HG03060 (cell line): ENCODE measurements at regions not wholly inside any gene's neighbourhood (a gene's known extent, or its start where the extent isn't known, plus 50 kb on each side); places are given as distances from the start of the nearest gene placed in this dataset.

Experiments used
- ATAC-seq: cut with Tn5 transposase; IDR thresholded peaks from one replicate; pipeline ENCODE4 v1.9.1; 2021; ENCODE audit warnings: low read depth, moderate number of reproducible peaks; ENCODE audit not compliant: unreplicated experiment

- no peak for ATAC-seq
Observed at GRCh38 chr7:131190146-131190545, 137.5 kb upstream of the MKLN1 start.

GRCh38 chr7:131190581-131190980 lies 137.1 kb upstream of the MKLN1 start:
- no peak for ATAC-seq

GRCh38 chr7:131194070-131194865 lies 133.4 kb upstream of the MKLN1 start:
- ATAC-seq: no peak

DNA sequence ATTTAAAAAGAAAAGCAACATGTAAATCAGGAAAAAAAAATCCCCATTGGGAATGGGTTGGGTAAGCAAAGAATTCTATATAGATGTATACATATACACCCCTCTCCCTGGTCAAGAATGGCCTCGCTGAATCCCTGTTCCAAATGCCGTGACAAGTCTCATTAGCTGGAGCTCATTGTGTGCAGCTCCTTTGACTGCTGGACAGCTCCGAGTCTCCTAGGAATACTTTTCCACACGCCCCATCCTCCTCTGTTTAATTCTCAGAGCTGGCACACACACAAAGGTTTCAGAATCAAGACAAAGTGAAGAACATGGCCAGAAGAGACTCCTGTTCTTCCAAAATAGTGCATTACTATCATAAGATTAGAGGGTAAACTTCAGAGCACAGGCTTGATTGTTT lies 130.9 kb upstream of the MKLN1 start:
- no peak for ATAC-seq

- ATAC-seq: no peak
Observed at GRCh38 chr7:131197920-131198615, 129.6 kb upstream of the MKLN1 start.

DNA sequence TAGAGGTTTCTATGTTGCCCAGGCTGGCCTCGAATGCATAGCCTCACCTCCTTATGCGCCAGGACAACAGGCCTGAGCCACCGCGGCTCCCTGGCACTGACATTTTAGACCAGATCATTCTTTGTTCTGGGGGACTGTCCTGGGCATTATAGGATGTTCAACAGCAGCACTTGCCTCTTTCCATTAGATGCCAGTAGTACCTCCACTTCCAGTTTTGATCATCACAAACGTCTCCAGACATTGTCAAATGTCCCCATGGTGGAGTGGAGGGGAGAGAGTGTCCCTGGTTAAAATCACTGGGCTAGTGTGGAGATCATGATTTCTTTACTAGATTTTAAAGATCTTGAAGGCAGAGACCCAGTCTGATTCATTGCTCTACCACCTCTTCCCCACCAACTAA lies 125.2 kb upstream of the MKLN1 start:
- no peak for ATAC-seq

DNA sequence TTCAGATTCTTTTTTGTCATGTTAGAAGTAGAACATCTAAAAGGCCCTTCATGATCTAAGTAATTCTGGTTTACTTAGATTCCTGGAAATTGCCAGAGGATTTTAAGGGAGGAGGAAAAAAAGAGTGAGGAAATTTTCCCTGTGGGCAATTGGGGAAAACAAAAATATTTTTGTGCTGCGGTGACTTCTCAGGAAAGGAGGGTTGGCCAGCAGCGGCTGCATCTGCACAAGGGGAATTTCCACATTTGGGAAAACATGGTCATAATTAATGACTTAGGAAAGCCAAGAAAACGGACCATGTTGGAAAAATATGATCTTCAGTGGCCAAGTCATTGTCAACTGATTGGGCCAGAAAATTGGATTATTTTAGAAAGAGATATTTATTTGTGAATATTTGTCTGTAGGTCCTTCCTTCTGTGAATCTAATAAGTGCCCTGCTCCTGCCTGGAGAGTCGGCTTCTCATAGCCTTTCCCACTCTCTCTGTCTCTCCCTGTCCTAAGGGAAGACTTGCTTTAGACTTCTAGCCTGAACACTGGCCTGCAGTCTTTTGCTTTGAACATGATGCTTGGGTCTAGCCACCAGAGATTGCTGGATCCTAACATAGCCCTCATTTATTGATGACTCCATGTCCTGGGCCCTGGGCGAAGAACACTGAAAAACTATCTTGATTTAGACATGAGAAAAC lies 124.2 kb upstream of the MKLN1 start:
- ATAC-seq: no peak

- no peak for ATAC-seq
Observed at GRCh38 chr7:131208777-131209176, 118.9 kb upstream of the MKLN1 start.

DNA sequence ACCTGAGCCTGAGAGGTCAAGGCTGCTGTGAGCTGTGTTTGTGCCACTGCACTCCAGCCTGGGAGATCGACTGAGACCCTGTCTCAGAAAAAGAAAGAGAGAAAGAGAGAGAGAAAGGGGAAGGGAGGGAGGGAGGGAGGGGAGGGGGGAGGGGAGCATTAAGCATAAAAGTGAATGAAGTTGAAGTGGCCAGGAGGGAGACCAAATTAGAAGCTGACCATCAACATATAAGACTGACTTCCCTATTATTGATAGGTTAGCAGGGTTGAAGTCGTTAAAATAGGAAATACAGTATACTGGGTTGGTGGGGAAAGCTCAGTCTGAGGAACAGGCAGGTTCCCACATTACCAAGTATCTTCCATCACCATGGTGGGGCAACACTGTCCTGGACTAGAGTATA lies 117.1 kb upstream of the MKLN1 start:
- no peak for ATAC-seq

DNA sequence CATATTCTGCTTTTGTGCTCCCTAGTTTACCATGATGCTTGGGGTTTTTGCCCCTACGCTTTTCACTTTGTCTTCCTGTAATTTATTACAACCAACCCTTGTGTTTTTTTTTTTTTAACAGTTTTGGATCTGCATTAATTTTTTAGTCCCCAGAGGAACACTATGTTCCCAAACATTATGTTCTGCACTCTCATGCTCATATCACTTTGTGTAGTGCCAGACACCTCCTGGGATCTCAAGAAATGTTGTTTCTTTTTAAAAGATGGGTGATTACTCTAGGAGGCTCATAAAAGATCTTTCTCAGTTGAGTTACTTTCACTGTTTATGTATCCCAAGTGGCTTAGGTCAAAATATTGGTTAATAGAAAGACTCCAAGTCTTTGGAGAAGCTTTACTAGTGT lies 116.2 kb upstream of the MKLN1 start:
- no peak for ATAC-seq

GRCh38 chr7:131212114-131212513 lies 115.6 kb upstream of the MKLN1 start:
- no peak for ATAC-seq

GRCh38 chr7:131218727-131219128 lies 108.9 kb upstream of the MKLN1 start:
- no peak for ATAC-seq

DNA sequence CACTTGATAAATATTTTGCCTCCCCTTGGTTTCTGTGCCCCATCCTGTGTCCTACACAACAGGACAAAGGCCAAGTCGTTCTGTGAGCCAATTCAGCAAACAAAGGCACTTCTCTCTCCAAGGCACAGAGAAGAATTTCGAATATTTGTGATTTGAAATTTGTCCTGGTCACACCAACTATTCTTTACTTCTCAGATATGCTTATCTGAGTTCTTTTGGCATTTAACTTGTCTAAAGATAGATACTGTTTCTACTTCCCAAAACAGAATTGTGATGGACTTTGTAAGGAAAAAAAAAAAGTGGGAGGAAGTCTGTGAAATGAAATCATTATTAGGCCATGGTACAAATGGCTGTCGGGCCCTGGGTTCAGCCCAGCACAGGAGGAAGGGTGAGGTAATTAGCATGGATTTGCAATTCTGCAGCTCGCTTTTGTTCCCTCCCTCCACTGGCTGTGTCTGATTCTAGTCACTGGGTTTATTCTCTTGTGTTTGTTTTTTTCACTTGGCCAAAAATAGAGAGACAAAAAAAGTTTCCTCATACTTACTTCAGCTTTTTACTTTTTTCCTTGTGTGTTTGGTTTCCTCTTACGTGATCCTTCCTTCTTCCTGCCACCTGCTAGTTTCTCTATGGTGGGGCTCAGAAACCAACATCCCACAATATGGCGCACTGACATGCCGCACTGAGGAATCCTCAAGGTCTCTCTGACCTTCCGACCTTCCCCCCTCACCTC lies 108.2 kb upstream of the MKLN1 start:
- ATAC-seq: no peak

DNA sequence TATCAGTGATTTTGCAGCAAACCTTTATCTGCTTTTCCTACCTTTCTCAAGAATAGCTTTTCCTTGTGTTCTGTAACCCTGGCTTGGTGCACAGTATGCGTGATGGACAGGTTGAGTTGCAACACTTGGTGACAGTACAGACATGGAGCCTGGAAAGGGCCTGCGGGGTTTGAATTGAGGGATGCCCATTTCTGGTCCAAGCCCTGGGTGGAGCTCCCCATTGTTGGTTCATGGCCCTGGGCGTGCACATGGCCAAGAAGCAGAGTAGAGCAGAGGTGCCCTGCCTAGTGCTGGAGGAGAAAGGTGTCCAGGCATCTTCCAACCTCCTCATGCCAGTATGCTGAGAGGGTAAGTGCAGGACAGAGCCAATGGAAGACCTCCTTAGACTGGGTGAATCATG lies 106.6 kb upstream of the MKLN1 start:
- ATAC-seq: no peak

- no peak for ATAC-seq
Observed at GRCh38 chr7:131222171-131222570, 105.5 kb upstream of the MKLN1 start.

DNA sequence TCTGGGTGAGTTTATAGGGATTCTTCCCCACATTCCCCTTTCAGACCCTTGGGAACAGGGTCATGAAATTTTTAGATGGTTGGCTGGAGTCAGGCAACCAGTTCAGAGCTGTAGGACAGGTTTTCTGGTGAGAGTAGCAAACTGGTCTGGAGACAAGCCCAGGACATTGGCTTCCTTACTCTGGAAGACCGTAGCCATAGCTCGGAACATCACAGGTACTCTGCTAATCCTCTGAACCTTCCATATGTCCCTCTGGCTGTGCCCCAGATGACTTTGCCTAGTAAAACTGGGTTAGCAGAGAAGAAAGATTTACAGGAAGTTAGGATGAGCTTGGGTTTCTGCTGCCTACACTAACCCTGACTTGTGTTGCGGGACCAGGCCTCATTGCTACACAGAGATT lies 104.5 kb upstream of the MKLN1 start:
- ATAC-seq: no peak

GRCh38 chr7:131224996-131225395 lies 102.7 kb upstream of the MKLN1 start:
- ATAC-seq: no peak

GRCh38 chr7:131225619-131226513 lies 101.8 kb upstream of the MKLN1 start:
- no peak for ATAC-seq

GRCh38 chr7:131226514-131226865 lies 101.2 kb upstream of the MKLN1 start:
- ATAC-seq: no peak
